Esophagus squamous epithelium (tissue), 4 donors: ENCODE measurements at regions not wholly inside any gene's neighbourhood (a gene's known extent, or its start where the extent isn't known, plus 50 kb on each side); places are given as distances from the start of the nearest gene placed in this dataset.
"Not testable (repeated sequence)": the region's sequence is repeated elsewhere in the genome, so short reads cannot be mapped to it uniquely, and the experiment has no call there.

Source experiments
- CTCF ChIP-seq, 6 experiments: fragments of 450-650 bp in 4 of 6; fragments of 200-600 bp in 2 of 6; sonication (generic) in 2 of 6; IDR thresholded peaks; one replicate each; pipeline ENCODE4 v1.5.1; 2016 to 2019; ENCODE audit warnings: antibody characterized with exemption in 6 of 6, mild to moderate bottlenecking in 4 of 6, moderate library complexity in 4 of 6
- POLR2A ChIP-seq, 4 donors: fragments of 450-650 bp; IDR thresholded peaks; one replicate each; pipeline ENCODE4 v1.6.1; 2017; ENCODE audit warnings: antibody characterized with exemption in 4 of 4, mild to moderate bottlenecking in 4 of 4, moderate library complexity in 3 of 4

- TF ChIP-seq POLR2A, CTCF (IDR thresholded peaks at IDR 0.05): not testable (repeated sequence)
Measured at GRCh38 chr6:78807655-78808355, 59.5 kb upstream of the IRAK1BP1 start.
